GM19463 (cell line): ENCODE measurements at regions not wholly inside any gene's neighbourhood (a gene's known extent, or its start where the extent isn't known, plus 50 kb on each side); places are given as distances from the start of the nearest gene placed in this dataset.
"Not testable (repeated sequence)": the region's sequence is repeated elsewhere in the genome, so short reads cannot be mapped to it uniquely, and the experiment has no call there.

Experiments
- ATAC-seq: cut with Tn5 transposase; IDR thresholded peaks from one replicate; pipeline ENCODE4 v1.9.1; 2021; ENCODE audit warnings: mild to moderate bottlenecking, moderate library complexity; ENCODE audit not compliant: unreplicated experiment

- ATAC-seq, result no peak
These were observed 57.8 kb upstream of the CACNA2D1 start for GRCh38 chr7:82501346-82501745.

GRCh38 chr7:82499546-82499945, 56.0 kb upstream of the CACNA2D1 start:
- not testable (repeated sequence) for ATAC-seq

- ATAC-seq, result no peak
These were observed 50.8 kb upstream of the CACNA2D1 start for GRCh38 chr7:82494420-82494819.
